Activated CD4-positive, alpha-beta T cell treated with anti-CD3 and anti-CD28 coated beads, Interleukin-2, amount 50 U/mL, for 24 hours (primary cell): ENCODE measurements at regions not wholly inside any gene's neighbourhood (a gene's known extent, or its start where the extent isn't known, plus 50 kb on each side); places are given as distances from the start of the nearest gene placed in this dataset.

ENCODE experiments used
- DNase-seq, 2 donors: peaks; one replicate each; pipeline ENCODE4 v3.0.0-alpha.2; 2020; ENCODE audit warnings: low read depth in 1 of 2, low spot score in 1 of 2

GRCh38 chr3:177426878-177427495 is 229.7 kb upstream of the TBL1XR1 start:
- peak; percentile 20 to 66 for DNase-seq

GRCh38 chr3:177427540-177427939 is 230.3 kb upstream of the TBL1XR1 start:
- peak in 1 of 2 donors; percentile 19 for DNase-seq

GRCh38 chr3:177429079-177429478 is 231.8 kb upstream of the TBL1XR1 start:
- DNase-seq, result no peak

- no peak for DNase-seq
These were observed 232.5 kb upstream of the TBL1XR1 start for GRCh38 chr3:177429771-177430170.

GRCh38 chr3:177430653-177431052 is 233.4 kb upstream of the TBL1XR1 start:
- no peak for DNase-seq

GRCh38 chr3:177431525-177432176 is 234.4 kb upstream of the TBL1XR1 start:
- no peak for DNase-seq

GRCh38 chr3:177435301-177435700 is 238.0 kb upstream of the TBL1XR1 start:
- DNase-seq, result no peak

- DNase-seq, result no peak
These were observed 240.4 kb upstream of the TBL1XR1 start for GRCh38 chr3:177437513-177438337.

- DNase-seq, result no peak
These were observed 241.4 kb upstream of the TBL1XR1 start for GRCh38 chr3:177438596-177439220.

GRCh38 chr3:177439694-177440269 is 242.5 kb upstream of the TBL1XR1 start:
- DNase-seq, result no peak

GRCh38 chr3:177440456-177441104 is 243.3 kb upstream of the TBL1XR1 start:
- DNase-seq, result no peak

GRCh38 chr3:177441276-177441812 is 244.1 kb upstream of the TBL1XR1 start:
- no peak for DNase-seq

GRCh38 chr3:177441813-177442646 is 244.7 kb upstream of the TBL1XR1 start:
- DNase-seq, result no peak

- DNase-seq, result no peak
These were observed 246.2 kb upstream of the TBL1XR1 start for GRCh38 chr3:177443469-177443868.

- no peak for DNase-seq
These were observed 247.4 kb upstream of the TBL1XR1 start for GRCh38 chr3:177444696-177445095.

GRCh38 chr3:177445549-177445948 is 248.3 kb upstream of the TBL1XR1 start:
- no peak for DNase-seq

- no peak for DNase-seq
These were observed 248.9 kb upstream of the TBL1XR1 start for GRCh38 chr3:177446165-177446601.

GRCh38 chr3:177447938-177448337 is 250.7 kb upstream of the TBL1XR1 start:
- DNase-seq, result no peak

- DNase-seq, result no peak
These were observed 251.7 kb upstream of the TBL1XR1 start for GRCh38 chr3:177448987-177449359.
